PC-3 (cell line): ENCODE measurements at regions not wholly inside any gene's neighbourhood (a gene's known extent, or its start where the extent isn't known, plus 50 kb on each side); places are given as distances from the start of the nearest gene placed in this dataset.
A peak's percentile ranks its signal among the peaks of the same experiment; 100 is the strongest.

ENCODE experiments used
- ATAC-seq: fragments of 200-7000 bp; cut with Tn5 transposase; 2 replicates; pipeline ENCODE4 v1.9.1; 2020; ENCODE audit warnings: mild to moderate bottlenecking, moderate library complexity
- BruUV-seq: library from RNA; stranded (reverse); fragments of 400-500 nt; replicated peaks from 2 replicates; lab custom pipeline; 2021; lab: Mats Ljungman, UMichigan
- CTCF ChIA-PET: fragments of 300-600 bp; sonication (Branson Sonifier 250); formaldehyde crosslinking; loops from one replicate; lab custom pipeline; 2022; ENCODE audit warnings: antibody characterized with exemption; lab: Charles Lee
- POLR2A ChIA-PET: fragments of 300-600 bp; sonication (Branson Sonifier 250); formaldehyde crosslinking; loops from one replicate; lab custom pipeline; 2022; ENCODE audit warnings: antibody characterized with exemption; ENCODE audit not compliant: unreplicated experiment; lab: Charles Lee
- DNase-seq: peaks from one replicate; pipeline ENCODE4 v3.0.0-alpha.2; 2015
- H2AFZ ChIP-seq: fragments of 300-600 bp; sonication (generic); 2 replicates; pipeline ENCODE4 v1.6.0; 2016; ENCODE audit warnings: antibody characterized with exemption, low read length
- H3F3A ChIP-seq: fragments of 300-600 bp; sonication (generic); one replicate; pipeline ENCODE4 v1.6.0; 2017; ENCODE audit warnings: antibody characterized with exemption, low read length, control low read depth, mild to moderate bottlenecking; ENCODE audit not compliant: unreplicated experiment
- H3K27ac ChIP-seq: fragments of 300-600 bp; sonication (generic); 2 replicates; pipeline ENCODE4 v1.5.1; 2016; ENCODE audit warnings: mild to moderate bottlenecking, low read length
- H3K27me3 ChIP-seq: fragments of 300-600 bp; sonication (generic); 2 replicates; pipeline ENCODE4 v1.6.1; 2016; ENCODE audit warnings: low read length, mixed read lengths
- H3K36me3 ChIP-seq: fragments of 300-600 bp; sonication (generic); 2 replicates; pipeline ENCODE4 v1.6.1; 2016; ENCODE audit warnings: low read depth, mixed run types, low read length, mixed read lengths
- H3K4me1 ChIP-seq: fragments of 300-600 bp; sonication (generic); 2 replicates; pipeline ENCODE4 v1.5.1; 2016; ENCODE audit warnings: low read length; ENCODE audit not compliant: insufficient read depth
- H3K4me2 ChIP-seq: fragments of 300-600 bp; sonication (generic); 2 replicates; pipeline ENCODE4 v1.6.0; 2016; ENCODE audit warnings: low read length
- H3K4me3 ChIP-seq: fragments of 300-600 bp; sonication (generic); 2 replicates; pipeline ENCODE4 v1.5.1; 2016; ENCODE audit warnings: mild to moderate bottlenecking, low read length, mixed read lengths
- H3K79me2 ChIP-seq: fragments of 300-600 bp; sonication (generic); 2 replicates; pipeline ENCODE4 v1.6.1; 2017; ENCODE audit warnings: low read length, mixed read lengths
- H3K9ac ChIP-seq: fragments of 300-600 bp; sonication (generic); 2 replicates; pipeline ENCODE4 v1.6.0; 2016; ENCODE audit warnings: mild to moderate bottlenecking, low read length
- H3K9me2 ChIP-seq: fragments of 300-600 bp; sonication (generic); replicated peaks from 2 replicates; pipeline ENCODE4 v1.6.1; 2016; ENCODE audit warnings: mixed run types, low read length, mixed read lengths
- H3K9me3 ChIP-seq: fragments of 300-600 bp; sonication (generic); 2 replicates; pipeline ENCODE4 v1.6.1; 2016; ENCODE audit warnings: low read length, mixed read lengths
- H4K20me1 ChIP-seq: fragments of 300-600 bp; sonication (generic); 2 replicates; pipeline ENCODE4 v1.6.1; 2016; ENCODE audit warnings: low read length, mixed read lengths
- EZH2 ChIP-seq: fragments of 300-600 bp; sonication (generic); IDR thresholded peaks from one replicate; pipeline ENCODE4 v1.6.1; 2017; ENCODE audit warnings: antibody characterized with exemption, mild to moderate bottlenecking, low read length; ENCODE audit not compliant: unreplicated experiment
- EZH2phosphoT487 ChIP-seq: fragments of 300-600 bp; sonication (generic); IDR thresholded peaks from 2 replicates; pipeline ENCODE4 v1.6.1; 2018; ENCODE audit warnings: mild to moderate bottlenecking, antibody characterized with exemption, low read length, borderline replicate concordance
- intact Hi-C: fragments of 100-400 bp; cut with micrococcal nuclease; formaldehyde crosslinking; loops from 2 replicates; pipeline ENCODE4 v1.9.0; 2023
- TF ChIP-seq, protein P1 (sequence below): fragments of 300-600 bp; sonication (generic); conservative IDR thresholded peaks from 2 replicates; pipeline ENCODE4 v1.5.1; 2017; ENCODE audit warnings: antibody characterized with exemption, low read depth, mild to moderate bottlenecking, low read length

- Histone ChIP-seq H2AFZ (no peak overlapping the region), H3K9ac (no peak overlapping the region), H3K79me2 (no peaks in the 10 kb centered on the region), H3K4me2 (no peak overlapping the region), H3K9me2 (no peaks in the 10 kb centered on the region), H3K9me3 (no peaks in the 10 kb centered on the region), H3K36me3 (no peaks in the 10 kb centered on the region), H3K27me3 (no peaks in the 10 kb centered on the region), H3F3A (no peaks in the 10 kb centered on the region), H4K20me1 (no peaks in the 10 kb centered on the region), H3K4me3 (no peak overlapping the region), H3K4me1 (no peaks in the 10 kb centered on the region), H3K27ac (no peak overlapping the region)
- no TSS peak for BruUV-seq
- POLR2A ChIA-PET = no interaction called here
- DNase-seq (no peak), ATAC-seq (no peak)
- CTCF ChIA-PET = no interaction called here
- intact Hi-C loops = no loop called here
- TF ChIP-seq EZH2phosphoT487 (no peak), EZH2 (no peak)
- TF ChIP-seq, protein P1, sequence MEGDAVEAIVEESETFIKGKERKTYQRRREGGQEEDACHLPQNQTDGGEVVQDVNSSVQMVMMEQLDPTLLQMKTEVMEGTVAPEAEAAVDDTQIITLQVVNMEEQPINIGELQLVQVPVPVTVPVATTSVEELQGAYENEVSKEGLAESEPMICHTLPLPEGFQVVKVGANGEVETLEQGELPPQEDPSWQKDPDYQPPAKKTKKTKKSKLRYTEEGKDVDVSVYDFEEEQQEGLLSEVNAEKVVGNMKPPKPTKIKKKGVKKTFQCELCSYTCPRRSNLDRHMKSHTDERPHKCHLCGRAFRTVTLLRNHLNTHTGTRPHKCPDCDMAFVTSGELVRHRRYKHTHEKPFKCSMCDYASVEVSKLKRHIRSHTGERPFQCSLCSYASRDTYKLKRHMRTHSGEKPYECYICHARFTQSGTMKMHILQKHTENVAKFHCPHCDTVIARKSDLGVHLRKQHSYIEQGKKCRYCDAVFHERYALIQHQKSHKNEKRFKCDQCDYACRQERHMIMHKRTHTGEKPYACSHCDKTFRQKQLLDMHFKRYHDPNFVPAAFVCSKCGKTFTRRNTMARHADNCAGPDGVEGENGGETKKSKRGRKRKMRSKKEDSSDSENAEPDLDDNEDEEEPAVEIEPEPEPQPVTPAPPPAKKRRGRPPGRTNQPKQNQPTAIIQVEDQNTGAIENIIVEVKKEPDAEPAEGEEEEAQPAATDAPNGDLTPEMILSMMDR = no peak
These were observed 602.2 kb upstream of the CXADR start for GRCh38 chr21:16910435-16911165.

DNA sequence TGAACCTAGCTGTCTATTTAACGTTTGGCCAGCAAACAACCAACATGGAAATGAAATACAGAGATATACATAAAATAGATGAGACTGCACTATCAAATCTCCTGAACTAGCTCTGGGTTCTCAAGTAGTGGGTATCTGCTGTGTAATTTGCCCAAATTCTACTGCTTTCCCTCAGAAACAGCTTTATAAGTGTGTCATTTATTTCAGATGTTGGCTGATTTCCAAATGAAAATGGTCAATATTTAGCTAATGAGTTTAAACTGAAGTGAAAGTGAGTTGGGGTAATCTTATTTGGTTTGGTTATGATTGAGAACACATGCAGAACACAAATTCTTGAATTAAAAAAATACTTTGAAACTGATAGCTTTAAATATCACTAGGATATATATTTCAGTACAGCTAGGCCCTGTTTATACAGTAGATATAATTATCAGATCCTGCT is 601.7 kb upstream of the CXADR start:
- H3K4me3 ChIP-seq = no peak overlapping the region
- intact Hi-C loops = no loop called here
- no peaks in the 10 kb centered on the region for H3K9me2 ChIP-seq
- ATAC-seq = no peak
- no peaks in the 10 kb centered on the region for H3K9me3 ChIP-seq
- H3K79me2 ChIP-seq = no peaks in the 10 kb centered on the region
- CTCF ChIA-PET = no interaction called here
- H3K27me3 ChIP-seq = no peaks in the 10 kb centered on the region
- H3K27ac ChIP-seq = no peak overlapping the region
- no peaks in the 10 kb centered on the region for H3F3A ChIP-seq
- no peak for DNase-seq
- H4K20me1 ChIP-seq = no peaks in the 10 kb centered on the region
- no peak overlapping the region for H3K4me2 ChIP-seq
- no peaks in the 10 kb centered on the region for H3K36me3 ChIP-seq
- TF ChIP-seq EZH2 = no peak
- no peak for TF ChIP-seq EZH2phosphoT487
- TF ChIP-seq, protein P1 = no peak
- no peak overlapping the region for H2AFZ ChIP-seq
- no peaks in the 10 kb centered on the region for H3K4me1 ChIP-seq
- no TSS peak for BruUV-seq
- POLR2A ChIA-PET = no interaction called here
- no peak overlapping the region for H3K9ac ChIP-seq

DNA sequence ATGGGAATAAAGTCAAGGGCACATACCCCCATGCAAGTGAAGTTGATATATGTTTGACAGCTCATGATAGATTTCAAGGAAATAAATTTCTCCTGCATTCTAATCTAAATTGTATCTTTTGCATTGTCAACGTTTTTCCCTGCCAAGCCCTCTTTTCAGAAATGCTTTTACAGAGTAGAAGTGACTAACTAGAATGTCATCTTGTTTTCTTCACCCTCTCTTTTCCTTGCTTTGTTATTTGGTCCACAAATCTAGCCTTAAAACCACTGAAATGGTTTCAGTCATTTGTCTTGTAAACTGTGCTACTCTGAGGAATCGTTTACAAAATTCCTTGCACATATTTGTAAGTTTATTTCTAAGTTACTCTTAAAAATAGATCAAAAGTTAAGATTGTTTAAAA is 600.8 kb upstream of the CXADR start:
- intact Hi-C loops = no loop called here
- Histone ChIP-seq H3K9me3 (no peaks in the 10 kb centered on the region), H3K27me3 (no peaks in the 10 kb centered on the region), H3K4me3 (no peak overlapping the region), H3K79me2 (no peaks in the 10 kb centered on the region), H2AFZ (no peak overlapping the region), H3K36me3 (no peaks in the 10 kb centered on the region), H3K9me2 (no peaks in the 10 kb centered on the region), H3F3A (no peaks in the 10 kb centered on the region), H4K20me1 (no peaks in the 10 kb centered on the region), H3K4me2 (no peak overlapping the region), H3K4me1 (no peaks in the 10 kb centered on the region), H3K9ac (no peak overlapping the region), H3K27ac (no peak overlapping the region)
- no peak for TF ChIP-seq EZH2
- TF ChIP-seq EZH2phosphoT487 = no peak
- TF ChIP-seq, protein P1 = no peak
- POLR2A ChIA-PET = no interaction called here
- CTCF ChIA-PET = no interaction called here
- DNase-seq (peak; percentile 2), ATAC-seq (no peak)
- BruUV-seq = no TSS peak
